Ovary (tissue), 7 donors: ENCODE measurements at regions not wholly inside any gene's neighbourhood (a gene's known extent, or its start where the extent isn't known, plus 50 kb on each side); places are given as distances from the start of the nearest gene placed in this dataset.

ENCODE experiments used
- DNase-seq, 5 donors: peaks; one replicate each; pipeline ENCODE4 v3.0.0-alpha.2; 2019 to 2020
- H3K27ac ChIP-seq, 2 donors: fragments of 200-600 bp; one replicate each; pipeline versions ENCODE4 v1.5.1 to v1.8.0; 2019 to 2022
- H3K27me3 ChIP-seq: fragments of 200-600 bp; one replicate; pipeline ENCODE4 v1.8.0; 2022
- H3K36me3 ChIP-seq: fragments of 200-600 bp; sonication (generic); one replicate; pipeline ENCODE4 v1.5.1; 2019
- H3K4me1 ChIP-seq: one replicate; pipeline ENCODE4 v1.8.1; 2013; ENCODE audit warnings: mild to moderate bottlenecking, moderate library complexity; ENCODE audit not compliant: insufficient read depth
- H3K4me3 ChIP-seq: fragments of 200-600 bp; sonication (generic); one replicate; pipeline ENCODE4 v1.5.1; 2017
- H3K9me3 ChIP-seq, 2 donors: fragments of 200-600 bp in 1 of 2; sonication (generic) in 1 of 2; one replicate each; pipeline versions ENCODE4 v1.5.1 to v1.8.1; 2013 to 2019; ENCODE audit warnings: mild to moderate bottlenecking in 1 of 2, moderate library complexity in 1 of 2
- CTCF ChIP-seq, 3 donors: fragments of 450-650 bp in 2 of 3; fragments of 200-600 bp in 1 of 3; IDR thresholded peaks; one replicate each; pipeline versions ENCODE4 v1.5.1 to v1.8.0; 2016 to 2022; ENCODE audit warnings: antibody characterized with exemption in 3 of 3, mild to moderate bottlenecking in 1 of 3
- EP300 ChIP-seq: sonication (generic); formaldehyde crosslinking; IDR thresholded peaks from one replicate; pipeline ENCODE4 v1.6.1; 2017; ENCODE audit warnings: antibody characterized with exemption
- POLR2A ChIP-seq: fragments of 450-650 bp; IDR thresholded peaks from one replicate; pipeline ENCODE4 v1.6.1; 2017; ENCODE audit warnings: antibody characterized with exemption, mild to moderate bottlenecking, moderate library complexity
- WGBS, 3 donors: extraction: QIAGEN DNeasy Blood & Tissue Kit in 1 of 3; methylation state at CpG; one replicate each; pipeline versions ENCODE4 v1.1.5 to v1.1.7; 2013 to 2017; 5-methylcytosine and 5-hydroxymethylcytosine counted together
- intact Hi-C, 4 donors: fragments of 100-400 bp; cut with DNase I; formaldehyde crosslinking; loops; one replicate each; pipeline versions ENCODE4 v1.11.0 to v1.15.1; 2022 to 2023
- donor health status: DM: no; HTN: no; CAD: no; lungs with moderate emphysema.
- donor health status: DM: no; HTN: no; CAD: no.
- donor health status: Bipolar disorder and iron deficiency.
- donor health status: DM: no; HTN: no; CAD: no.
- donor health status: DM: yes; HTN: yes; CAD: no.

- 75 to 77% (median 76%) methylated on average over 13 of the region's 13 CpGs for WGBS, 3 donors
- H3K27ac ChIP-seq = no peak overlapping the region
- no peaks in the 10 kb centered on the region for H3K36me3 ChIP-seq
- peaks cover 3% of the 10 kb centered on the region for H3K4me1 ChIP-seq
- no peaks in the 10 kb centered on the region for H3K9me3 ChIP-seq
- intact Hi-C loops = loop anchor here in 1 of 4 donors (10.0 kb wide), 1 partner anchor 482 kb away; no protein-coding TSS in a partner anchor
- no peak for TF ChIP-seq CTCF (IDR thresholded peaks at IDR 0.05)
- no peak for TF ChIP-seq POLR2A
- no peak for TF ChIP-seq EP300
- H3K4me3 ChIP-seq = no peak overlapping the region
- no peaks in the 10 kb centered on the region for H3K27me3 ChIP-seq
- no peak for DNase-seq
Measured at GRCh38 chr3:194772241-194773000, 86.7 kb downstream of the FAM43A start.

- TF ChIP-seq EP300 (no peak), CTCF (IDR thresholded peaks at IDR 0.05) (no peak), POLR2A (no peak)
- intact Hi-C loops = loop anchor here in 1 of 4 donors (10.0 kb wide), 1 partner anchor 482 kb away; no protein-coding TSS in a partner anchor
- no peak overlapping the region for H3K27ac ChIP-seq
- H3K4me3 ChIP-seq = no peak overlapping the region
- no peak for DNase-seq
- no peaks in the 10 kb centered on the region for H3K36me3 ChIP-seq
- H3K9me3 ChIP-seq = no peaks in the 10 kb centered on the region
- WGBS, 3 donors = 19 to 31% (median 21%) methylated on average over 5 of the region's 5 CpGs
- H3K27me3 ChIP-seq = no peaks in the 10 kb centered on the region
- peaks cover 3% of the 10 kb centered on the region for H3K4me1 ChIP-seq
Measured at GRCh38 chr3:194773216-194773615, 87.5 kb downstream of the FAM43A start.

- no peaks in the 10 kb centered on the region for H3K36me3 ChIP-seq
- no peaks in the 10 kb centered on the region for H3K27me3 ChIP-seq
- 58 to 63% (median 59%) methylated on average over 5 of the region's 5 CpGs for WGBS, 3 donors
- no peak for DNase-seq
- no peaks in the 10 kb centered on the region for H3K4me1 ChIP-seq
- H3K27ac ChIP-seq = no peak overlapping the region
- H3K9me3 ChIP-seq = no peaks in the 10 kb centered on the region
- intact Hi-C loops = loop anchor here in 1 of 4 donors (10.0 kb wide), 1 partner anchor 481 kb away; no protein-coding TSS in a partner anchor
- H3K4me3 ChIP-seq = no peak overlapping the region
- TF ChIP-seq POLR2A (no peak), CTCF (IDR thresholded peaks at IDR 0.05) (no peak), EP300 (no peak)
Measured at GRCh38 chr3:194773771-194774455, 88.2 kb downstream of the FAM43A start.

GRCh38 chr3:194775266-194775665 is 89.6 kb downstream of the FAM43A start:
- H3K4me3 ChIP-seq = no peak overlapping the region
- peaks cover 4% of the 10 kb centered on the region for H3K4me1 ChIP-seq
- no peaks in the 10 kb centered on the region for H3K9me3 ChIP-seq
- 35 to 50% (median 44%) methylated on average over 3 of the region's 3 CpGs for WGBS, 3 donors
- TF ChIP-seq EP300 (no peak), POLR2A (no peak), CTCF (IDR thresholded peaks at IDR 0.05) (no peak)
- intact Hi-C loops = loop anchor here in 1 of 4 donors (10.0 kb wide), 1 partner anchor 480 kb away; no protein-coding TSS in a partner anchor
- no peaks in the 10 kb centered on the region for H3K27me3 ChIP-seq
- no peaks in the 10 kb centered on the region for H3K36me3 ChIP-seq
- H3K27ac ChIP-seq = no peak overlapping the region
- DNase-seq = no peak
